ENCODE measurements at regions not wholly inside any gene's neighbourhood (a gene's known extent, or its start where the extent isn't known, plus 50 kb on each side); places are given as distances from the start of the nearest gene placed in this dataset.

DNA sequence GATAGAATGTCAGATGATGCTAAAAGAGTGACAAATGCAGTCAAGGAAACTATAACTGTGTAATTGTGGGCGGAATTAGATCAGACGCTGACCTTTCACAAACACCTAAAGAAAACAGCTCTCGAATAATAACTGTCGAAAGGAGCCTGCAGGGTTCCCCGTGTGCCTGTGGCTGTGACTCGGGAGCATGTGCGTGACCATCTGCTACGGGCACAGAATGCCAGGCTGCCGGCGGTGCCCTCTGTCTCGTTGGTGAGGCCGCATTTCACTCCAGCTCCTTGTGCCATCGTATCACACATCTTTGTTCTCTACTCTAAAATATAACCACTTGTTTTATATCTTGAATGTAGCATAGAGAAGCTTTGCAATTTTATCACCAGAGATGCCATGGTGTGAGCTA lies 267.8 kb upstream of the FMN2 start:
- TF ChIP-seq, protein P1, sequence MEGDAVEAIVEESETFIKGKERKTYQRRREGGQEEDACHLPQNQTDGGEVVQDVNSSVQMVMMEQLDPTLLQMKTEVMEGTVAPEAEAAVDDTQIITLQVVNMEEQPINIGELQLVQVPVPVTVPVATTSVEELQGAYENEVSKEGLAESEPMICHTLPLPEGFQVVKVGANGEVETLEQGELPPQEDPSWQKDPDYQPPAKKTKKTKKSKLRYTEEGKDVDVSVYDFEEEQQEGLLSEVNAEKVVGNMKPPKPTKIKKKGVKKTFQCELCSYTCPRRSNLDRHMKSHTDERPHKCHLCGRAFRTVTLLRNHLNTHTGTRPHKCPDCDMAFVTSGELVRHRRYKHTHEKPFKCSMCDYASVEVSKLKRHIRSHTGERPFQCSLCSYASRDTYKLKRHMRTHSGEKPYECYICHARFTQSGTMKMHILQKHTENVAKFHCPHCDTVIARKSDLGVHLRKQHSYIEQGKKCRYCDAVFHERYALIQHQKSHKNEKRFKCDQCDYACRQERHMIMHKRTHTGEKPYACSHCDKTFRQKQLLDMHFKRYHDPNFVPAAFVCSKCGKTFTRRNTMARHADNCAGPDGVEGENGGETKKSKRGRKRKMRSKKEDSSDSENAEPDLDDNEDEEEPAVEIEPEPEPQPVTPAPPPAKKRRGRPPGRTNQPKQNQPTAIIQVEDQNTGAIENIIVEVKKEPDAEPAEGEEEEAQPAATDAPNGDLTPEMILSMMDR (IDR thresholded peaks at IDR 0.05), result no peak
- TF ChIP-seq POLR2A (IDR thresholded peaks at IDR 0.05), result no peak
- no peak for TF ChIP-seq POLR2AphosphoS5 (IDR thresholded peaks at IDR 0.05)
